Activated T-cell treated with anti-CD3 and anti-CD28 coated beads, Interleukin-2, amount 50 U/mL, for 72 hours (primary cell): ENCODE measurements at regions not wholly inside any gene's neighbourhood (a gene's known extent, or its start where the extent isn't known, plus 50 kb on each side); places are given as distances from the start of the nearest gene placed in this dataset.

ENCODE experiments used
- ATAC-seq, 2 donors: fragments of 150-1000 bp; cut with Tn5 transposase; replicated peaks in 1 of 2; 2 replicates each; pipeline ENCODE4 v1.10.0; 2021; ENCODE audit warnings: moderate library complexity in 2 of 2, mild to moderate bottlenecking in 1 of 2
- DNase-seq, 2 donors: peaks; one replicate each; pipeline ENCODE4 v3.0.0; 2021 to 2022; ENCODE audit warnings: mixed read lengths in 1 of 2
- H3K27ac Mint-ChIP-seq: one replicate; pipeline ENCODE4 v1.8.0; 2022; ENCODE audit warnings: mild to moderate bottlenecking, moderate library complexity, mixed read lengths
- H3K27me3 Mint-ChIP-seq: one replicate; pipeline ENCODE4 v1.8.0; 2022; ENCODE audit warnings: low read depth, mixed read lengths
- H3K36me3 Mint-ChIP-seq, 2 donors: one replicate each; pipeline ENCODE4 v1.8.0; 2022; ENCODE audit warnings: mixed read lengths in 2 of 2, mild to moderate bottlenecking in 1 of 2; ENCODE audit not compliant: insufficient read depth in 2 of 2
- H3K4me1 Mint-ChIP-seq: one replicate; pipeline ENCODE4 v1.8.0; 2022; ENCODE audit warnings: low read depth, mixed read lengths
- H3K4me3 Mint-ChIP-seq, 2 donors: one replicate each; pipeline ENCODE4 v1.8.0; 2022; ENCODE audit warnings: mild to moderate bottlenecking in 2 of 2, mixed read lengths in 2 of 2, moderate library complexity in 2 of 2
- H3K9me3 Mint-ChIP-seq, 2 donors: one replicate each; pipeline ENCODE4 v1.8.0; 2022; ENCODE audit warnings: mixed read lengths in 2 of 2

- Mint-ChIP-seq H3K9me3 (peaks cover 0 to 3% of the 10 kb centered on the region in 2 donors), H3K27ac (no peak overlapping the region), H3K27me3 (no peaks in the 10 kb centered on the region), H3K36me3 (no peaks in the 10 kb centered on the region), H3K4me3 (no peak overlapping the region), H3K4me1 (no peaks in the 10 kb centered on the region)
- no peak for ATAC-seq
- no peak for DNase-seq
Measured at GRCh38 chr9:27929841-27930240, 356.6 kb upstream of the C9orf72 start.

- H3K36me3 Mint-ChIP-seq: no peaks in the 10 kb centered on the region
- H3K9me3 Mint-ChIP-seq: peaks cover 0 to 3% of the 10 kb centered on the region in 2 donors
- H3K27me3 Mint-ChIP-seq: no peaks in the 10 kb centered on the region
- H3K4me3 Mint-ChIP-seq: no peak overlapping the region
- H3K4me1 Mint-ChIP-seq: no peaks in the 10 kb centered on the region
- DNase-seq (no peak), ATAC-seq (no peak)
- H3K27ac Mint-ChIP-seq: no peak overlapping the region
Measured at GRCh38 chr9:27933210-27934025, 360.1 kb upstream of the C9orf72 start.

DNA sequence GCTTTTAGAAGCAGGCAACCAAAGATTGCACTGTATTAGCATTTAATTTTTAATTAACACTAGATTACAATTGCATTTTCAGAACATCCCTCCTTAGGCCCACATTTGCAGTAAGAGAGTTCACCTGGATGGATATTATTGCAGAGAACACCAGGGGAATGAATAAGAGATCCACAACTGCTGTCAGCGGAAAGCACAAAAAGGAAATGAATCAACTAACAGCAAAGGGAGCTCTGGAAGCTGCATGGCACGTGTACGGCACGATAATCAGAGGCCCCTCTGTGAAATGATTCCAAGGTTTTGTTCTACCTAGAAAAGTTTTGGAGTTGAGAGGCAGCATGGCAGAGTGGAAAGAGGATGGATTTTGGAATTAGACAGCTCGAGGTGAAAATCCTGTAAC is 361.2 kb upstream of the C9orf72 start:
- no peak overlapping the region for H3K27ac Mint-ChIP-seq

GRCh38 chr9:27939186-27939585 is 365.9 kb upstream of the C9orf72 start:
- Mint-ChIP-seq H3K27me3 (no peaks in the 10 kb centered on the region), H3K4me3 (no peak overlapping the region), H3K9me3 (no peaks in the 10 kb centered on the region), H3K36me3 (no peaks in the 10 kb centered on the region), H3K27ac (no peak overlapping the region), H3K4me1 (no peaks in the 10 kb centered on the region)
- no peak for DNase-seq
- no peak for ATAC-seq

More for the DNA sequence above, 361.2 kb upstream of the C9orf72 start:
- Mint-ChIP-seq H3K4me3 (no peak overlapping the region), H3K36me3 (no peaks in the 10 kb centered on the region), H3K27me3 (no peaks in the 10 kb centered on the region), H3K9me3 (peaks cover 0 to 3% of the 10 kb centered on the region in 2 donors), H3K4me1 (no peaks in the 10 kb centered on the region)
- no peak for DNase-seq
- ATAC-seq: no peak

GRCh38 chr9:27940535-27940934 is 367.3 kb upstream of the C9orf72 start:
- H3K9me3 Mint-ChIP-seq: peaks cover 0 to under 1% of the 10 kb centered on the region in 2 donors
- DNase-seq: no peak

DNA sequence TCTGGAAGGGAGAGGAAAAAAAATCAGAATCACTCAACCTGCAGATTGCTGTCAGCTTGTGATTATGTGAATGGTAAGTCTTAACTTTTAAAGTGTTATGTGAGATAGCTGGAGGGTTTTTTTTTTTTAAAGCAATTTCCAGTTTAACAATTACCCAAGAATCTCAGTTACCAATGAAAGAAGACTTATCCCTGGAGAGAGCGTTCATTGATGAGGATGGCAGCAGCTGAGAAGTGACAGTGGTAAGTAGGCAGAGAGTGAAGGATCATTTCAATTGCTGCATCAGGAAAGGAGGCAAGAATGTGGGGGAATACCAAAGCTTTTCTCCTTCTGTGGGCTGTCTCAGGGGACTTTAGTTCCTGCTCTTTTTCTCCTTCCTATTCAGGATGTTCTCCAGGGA is 370.2 kb upstream of the C9orf72 start:
- Mint-ChIP-seq H3K4me3 (no peak overlapping the region), H3K36me3 (no peaks in the 10 kb centered on the region), H3K27me3 (no peaks in the 10 kb centered on the region), H3K9me3 (peaks cover 0 to 1% of the 10 kb centered on the region in 2 donors), H3K27ac (no peak overlapping the region), H3K4me1 (no peaks in the 10 kb centered on the region)
- ATAC-seq: no peak
- DNase-seq: no peak

More at GRCh38 chr9:27940535-27940934, 367.3 kb upstream of the C9orf72 start:
- no peaks in the 10 kb centered on the region for H3K27me3 Mint-ChIP-seq
- no peak overlapping the region for H3K4me3 Mint-ChIP-seq
- no peak for ATAC-seq
- no peak overlapping the region for H3K27ac Mint-ChIP-seq
- no peaks in the 10 kb centered on the region for H3K36me3 Mint-ChIP-seq
- no peaks in the 10 kb centered on the region for H3K4me1 Mint-ChIP-seq

DNA sequence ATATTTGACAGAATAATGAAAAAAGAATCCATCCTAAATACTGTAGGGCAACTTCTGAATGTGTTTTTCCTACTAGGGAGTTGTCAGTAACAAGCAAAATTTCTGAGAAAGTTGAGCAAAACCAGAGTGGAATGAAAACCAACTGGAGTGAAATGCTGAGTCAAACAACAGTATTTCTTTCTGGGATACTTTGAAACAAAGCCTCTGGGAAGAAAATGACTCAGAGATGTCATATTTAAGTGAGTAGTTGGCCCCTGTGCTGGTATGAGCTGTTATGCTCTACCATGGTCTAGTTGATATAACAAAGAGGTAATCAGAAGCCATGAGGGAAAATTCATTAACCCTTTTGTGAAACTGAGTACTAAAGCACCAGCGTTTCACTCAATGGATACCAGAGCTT is 372.1 kb upstream of the C9orf72 start:
- DNase-seq: no peak

GRCh38 chr9:27950382-27950781 is 377.1 kb upstream of the C9orf72 start:
- Mint-ChIP-seq H3K9me3 (peaks cover 3 to 5% of the 10 kb centered on the region in 2 donors), H3K36me3 (no peaks in the 10 kb centered on the region), H3K27me3 (no peaks in the 10 kb centered on the region), H3K4me3 (no peak overlapping the region), H3K4me1 (no peaks in the 10 kb centered on the region), H3K27ac (no peak overlapping the region)
- ATAC-seq: no peak
- DNase-seq: no peak

More for the DNA sequence above, 372.1 kb upstream of the C9orf72 start:
- no peak for ATAC-seq
- H3K36me3 Mint-ChIP-seq: no peaks in the 10 kb centered on the region
- peaks cover 3 to 5% of the 10 kb centered on the region in 2 donors for H3K9me3 Mint-ChIP-seq
- H3K4me3 Mint-ChIP-seq: no peak overlapping the region
- no peak overlapping the region for H3K27ac Mint-ChIP-seq
- H3K27me3 Mint-ChIP-seq: no peaks in the 10 kb centered on the region
- no peaks in the 10 kb centered on the region for H3K4me1 Mint-ChIP-seq

DNA sequence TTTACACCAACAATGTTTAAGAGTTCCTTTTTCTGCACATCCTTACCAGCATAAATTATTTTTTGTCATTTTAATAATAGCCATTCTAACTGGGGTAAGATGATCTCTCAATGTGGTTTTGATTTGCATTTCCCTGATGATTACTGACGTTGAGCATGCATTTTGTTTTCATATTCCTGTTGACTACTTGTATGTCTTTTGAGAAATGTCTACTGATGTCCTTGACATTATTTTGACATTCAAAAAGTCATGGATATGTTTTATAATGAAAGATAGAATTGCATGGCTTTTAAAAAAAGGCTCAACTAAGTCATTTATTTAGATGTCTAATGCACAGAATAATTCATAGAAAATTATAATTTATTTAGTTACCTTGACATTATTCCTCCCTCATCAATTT is 381.6 kb upstream of the C9orf72 start:
- Mint-ChIP-seq H3K4me1 (no peaks in the 10 kb centered on the region), H3K9me3 (peaks cover under 1% of the 10 kb centered on the region in 2 donors), H3K36me3 (no peaks in the 10 kb centered on the region), H3K4me3 (no peak overlapping the region), H3K27me3 (no peaks in the 10 kb centered on the region), H3K27ac (no peak overlapping the region)
- DNase-seq (no peak), ATAC-seq (no peak)

- no peaks in the 10 kb centered on the region for H3K27me3 Mint-ChIP-seq
- ATAC-seq: no peak
Measured at GRCh38 chr9:27963836-27964235, 390.6 kb upstream of the C9orf72 start.

GRCh38 chr9:27967210-27967609 is 393.9 kb upstream of the C9orf72 start:
- H3K36me3 Mint-ChIP-seq: no peaks in the 10 kb centered on the region
- no peak overlapping the region for H3K27ac Mint-ChIP-seq
- H3K4me1 Mint-ChIP-seq: no peaks in the 10 kb centered on the region
- ATAC-seq (no peak), DNase-seq (no peak)
- H3K4me3 Mint-ChIP-seq: no peak overlapping the region
- H3K9me3 Mint-ChIP-seq: peaks cover 0 to 1% of the 10 kb centered on the region in 2 donors
- no peaks in the 10 kb centered on the region for H3K27me3 Mint-ChIP-seq

More at GRCh38 chr9:27963836-27964235, 390.6 kb upstream of the C9orf72 start:
- H3K27ac Mint-ChIP-seq: no peak overlapping the region
- H3K4me1 Mint-ChIP-seq: no peaks in the 10 kb centered on the region
- peaks cover 0 to 1% of the 10 kb centered on the region in 2 donors for H3K9me3 Mint-ChIP-seq
- DNase-seq: no peak
- no peaks in the 10 kb centered on the region for H3K36me3 Mint-ChIP-seq
- H3K4me3 Mint-ChIP-seq: no peak overlapping the region

GRCh38 chr9:27977931-27978330 is 404.6 kb upstream of the C9orf72 start:
- Mint-ChIP-seq H3K4me3 (no peak overlapping the region), H3K9me3 (no peaks in the 10 kb centered on the region), H3K27me3 (no peaks in the 10 kb centered on the region), H3K36me3 (no peaks in the 10 kb centered on the region), H3K27ac (no peak overlapping the region), H3K4me1 (no peaks in the 10 kb centered on the region)
- DNase-seq: no peak
- ATAC-seq: no peak

- Mint-ChIP-seq H3K27ac (no peak overlapping the region), H3K36me3 (no peaks in the 10 kb centered on the region), H3K27me3 (no peaks in the 10 kb centered on the region), H3K4me3 (no peak overlapping the region), H3K4me1 (no peaks in the 10 kb centered on the region), H3K9me3 (peaks cover 3 to 7% of the 10 kb centered on the region in 2 donors)
- DNase-seq (no peak), ATAC-seq (no peak)
Measured at GRCh38 chr9:27985714-27986113, 412.4 kb upstream of the C9orf72 start.

- no peak overlapping the region for H3K27ac Mint-ChIP-seq
- peaks cover 3 to 6% of the 10 kb centered on the region in 2 donors for H3K9me3 Mint-ChIP-seq
- H3K36me3 Mint-ChIP-seq: no peaks in the 10 kb centered on the region
- H3K4me3 Mint-ChIP-seq: no peak overlapping the region
- DNase-seq (peak in 1 of 2 donors; percentile 0), ATAC-seq (peak; percentile 72 to 78)
- H3K4me1 Mint-ChIP-seq: no peaks in the 10 kb centered on the region
- no peaks in the 10 kb centered on the region for H3K27me3 Mint-ChIP-seq
Measured at GRCh38 chr9:27990524-27990923, 417.2 kb upstream of the C9orf72 start.
